ENCODE measurements at regions not wholly inside any gene's neighbourhood (a gene's known extent, or its start where the extent isn't known, plus 50 kb on each side); places are given as distances from the start of the nearest gene placed in this dataset.
"Not testable (repeated sequence)": the region's sequence is repeated elsewhere in the genome, so short reads cannot be mapped to it uniquely, and the experiment has no call there.

GRCh38 chr3:195992956-195993595 is 84.7 kb upstream of the TNK2 start:
- not testable (repeated sequence) for TF ChIP-seq GTF2F1 (IDR thresholded peaks at IDR 0.05; ENCODE audit: borderline replicate concordance, low read depth, low read length); CHD2 (IDR thresholded peaks at IDR 0.05; ENCODE audit: low read length); CREB1 (IDR thresholded peaks at IDR 0.05); EP300 (IDR thresholded peaks at IDR 0.05; ENCODE audit: borderline replicate concordance in 1 of 2, low read depth in 2 of 2, low read length in 2 of 2); TAF1 (IDR thresholded peaks at IDR 0.05; ENCODE audit: low read depth, low read length); CBX8 (IDR thresholded peaks at IDR 0.05; ENCODE audit: borderline replicate concordance, low read depth, low read length); JUND (IDR thresholded peaks at IDR 0.05; ENCODE audit: low read length); YY1 (IDR thresholded peaks at IDR 0.05; ENCODE audit: low read depth, low read length); RAD21 (IDR thresholded peaks at IDR 0.05 in 1 of 2, conservative IDR thresholded peaks at IDR 0.05 in 1 of 2; ENCODE audit: low read depth in 2 of 2, low read length in 2 of 2)
- TF ChIP-seq, protein P1, sequence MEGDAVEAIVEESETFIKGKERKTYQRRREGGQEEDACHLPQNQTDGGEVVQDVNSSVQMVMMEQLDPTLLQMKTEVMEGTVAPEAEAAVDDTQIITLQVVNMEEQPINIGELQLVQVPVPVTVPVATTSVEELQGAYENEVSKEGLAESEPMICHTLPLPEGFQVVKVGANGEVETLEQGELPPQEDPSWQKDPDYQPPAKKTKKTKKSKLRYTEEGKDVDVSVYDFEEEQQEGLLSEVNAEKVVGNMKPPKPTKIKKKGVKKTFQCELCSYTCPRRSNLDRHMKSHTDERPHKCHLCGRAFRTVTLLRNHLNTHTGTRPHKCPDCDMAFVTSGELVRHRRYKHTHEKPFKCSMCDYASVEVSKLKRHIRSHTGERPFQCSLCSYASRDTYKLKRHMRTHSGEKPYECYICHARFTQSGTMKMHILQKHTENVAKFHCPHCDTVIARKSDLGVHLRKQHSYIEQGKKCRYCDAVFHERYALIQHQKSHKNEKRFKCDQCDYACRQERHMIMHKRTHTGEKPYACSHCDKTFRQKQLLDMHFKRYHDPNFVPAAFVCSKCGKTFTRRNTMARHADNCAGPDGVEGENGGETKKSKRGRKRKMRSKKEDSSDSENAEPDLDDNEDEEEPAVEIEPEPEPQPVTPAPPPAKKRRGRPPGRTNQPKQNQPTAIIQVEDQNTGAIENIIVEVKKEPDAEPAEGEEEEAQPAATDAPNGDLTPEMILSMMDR (IDR thresholded peaks at IDR 0.05; ENCODE audit: control extremely low read depth in 1 of 3, insufficient read depth in 1 of 3, low read depth in 1 of 3, low read length in 3 of 3) = not testable (repeated sequence)
- TF ChIP-seq, protein P2, sequence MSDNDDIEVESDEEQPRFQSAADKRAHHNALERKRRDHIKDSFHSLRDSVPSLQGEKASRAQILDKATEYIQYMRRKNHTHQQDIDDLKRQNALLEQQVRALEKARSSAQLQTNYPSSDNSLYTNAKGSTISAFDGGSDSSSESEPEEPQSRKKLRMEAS (IDR thresholded peaks at IDR 0.05) = not testable (repeated sequence)
- TF ChIP-seq, protein P3, sequence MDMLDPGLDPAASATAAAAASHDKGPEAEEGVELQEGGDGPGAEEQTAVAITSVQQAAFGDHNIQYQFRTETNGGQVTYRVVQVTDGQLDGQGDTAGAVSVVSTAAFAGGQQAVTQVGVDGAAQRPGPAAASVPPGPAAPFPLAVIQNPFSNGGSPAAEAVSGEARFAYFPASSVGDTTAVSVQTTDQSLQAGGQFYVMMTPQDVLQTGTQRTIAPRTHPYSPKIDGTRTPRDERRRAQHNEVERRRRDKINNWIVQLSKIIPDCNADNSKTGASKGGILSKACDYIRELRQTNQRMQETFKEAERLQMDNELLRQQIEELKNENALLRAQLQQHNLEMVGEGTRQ (IDR thresholded peaks at IDR 0.05; ENCODE audit: low read length) = not testable (repeated sequence)

All from H1 (cell line).